ENCODE measurements at regions not wholly inside any gene's neighbourhood (a gene's known extent, or its start where the extent isn't known, plus 50 kb on each side); places are given as distances from the start of the nearest gene placed in this dataset.
"Not testable (repeated sequence)": the region's sequence is repeated elsewhere in the genome, so short reads cannot be mapped to it uniquely, and the experiment has no call there.

GRCh38 chr12:24360907-24361306 is 411.4 kb upstream of the SOX5 start:
- DNase-seq, result no peak
- no peak overlapping the region for H3K4me3 Mint-ChIP-seq
- H3K9me3 Mint-ChIP-seq (ENCODE audit: low read depth), result no peaks in the 10 kb centered on the region

DNA sequence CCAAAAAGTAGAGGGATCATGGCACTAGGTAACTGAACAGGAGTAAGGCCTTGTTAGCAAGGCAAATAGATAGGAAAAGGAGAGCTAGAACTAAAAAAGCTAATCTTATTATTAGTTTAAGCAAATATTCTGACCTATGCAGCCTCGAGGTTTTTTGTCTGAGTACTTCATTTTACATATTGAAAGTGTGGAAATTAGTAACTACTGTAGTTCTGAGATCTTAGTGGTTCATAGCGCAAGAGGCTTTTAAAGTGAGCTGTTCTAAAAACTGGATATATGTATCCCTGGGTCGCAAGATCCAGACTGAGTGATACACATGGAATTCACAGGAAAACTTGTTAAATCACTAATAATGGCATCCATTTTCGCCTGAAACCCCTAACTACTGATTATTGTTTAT is 411.0 kb upstream of the SOX5 start:
- no peak overlapping the region for H3K27ac Mint-ChIP-seq
- H3K9me3 Mint-ChIP-seq (ENCODE audit: low read depth), result no peaks in the 10 kb centered on the region
- H3K27me3 Mint-ChIP-seq, result peaks cover 2% of the 10 kb centered on the region
- no peaks in the 10 kb centered on the region for H3K4me1 Mint-ChIP-seq
- H3K36me3 Mint-ChIP-seq, result no peaks in the 10 kb centered on the region
- ATAC-seq (no peak), DNase-seq (no peak)
- CTCF ChIA-PET, result no interaction called here
- no peak overlapping the region for H3K4me3 Mint-ChIP-seq

More at GRCh38 chr12:24360907-24361306, 411.4 kb upstream of the SOX5 start:
- H3K27me3 Mint-ChIP-seq, result peaks cover 2% of the 10 kb centered on the region
- H3K4me1 Mint-ChIP-seq, result no peaks in the 10 kb centered on the region
- no peak for ATAC-seq
- no peak overlapping the region for H3K27ac Mint-ChIP-seq
- H3K36me3 Mint-ChIP-seq, result no peaks in the 10 kb centered on the region
- CTCF ChIA-PET, result no interaction called here

DNA sequence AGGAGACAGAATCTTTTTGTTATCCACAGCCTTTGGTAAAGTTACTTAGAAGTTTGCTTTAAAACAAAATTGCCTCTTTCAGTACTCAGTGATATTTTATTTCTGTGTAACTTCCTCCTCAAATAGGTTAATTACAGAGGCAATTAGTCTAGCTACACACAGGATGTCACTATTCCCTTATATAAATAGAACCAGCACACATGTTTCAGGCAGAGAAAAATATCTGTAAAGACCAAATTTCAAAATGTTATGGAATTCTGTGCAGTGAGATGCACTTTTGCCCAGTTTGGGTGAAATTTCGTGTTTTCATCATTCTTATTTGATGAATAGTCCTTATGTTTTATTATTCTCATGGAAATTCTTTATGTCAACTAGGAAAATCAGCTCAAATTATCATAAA is 410.6 kb upstream of the SOX5 start:
- no peak overlapping the region for H3K27ac Mint-ChIP-seq
- H3K9me3 Mint-ChIP-seq (ENCODE audit: low read depth), result no peaks in the 10 kb centered on the region
- peaks cover 2% of the 10 kb centered on the region for H3K27me3 Mint-ChIP-seq
- CTCF ChIA-PET, result no interaction called here
- no peaks in the 10 kb centered on the region for H3K36me3 Mint-ChIP-seq
- no peaks in the 10 kb centered on the region for H3K4me1 Mint-ChIP-seq
- ATAC-seq (no peak), DNase-seq (no peak)
- no peak overlapping the region for H3K4me3 Mint-ChIP-seq

- no peaks in the 10 kb centered on the region for H3K9me3 Mint-ChIP-seq (ENCODE audit: low read depth)
- no peaks in the 10 kb centered on the region for H3K4me1 Mint-ChIP-seq
- no peak overlapping the region for H3K27ac Mint-ChIP-seq
- H3K4me3 Mint-ChIP-seq, result no peak overlapping the region
- CTCF ChIA-PET, result no interaction called here
- no peaks in the 10 kb centered on the region for H3K36me3 Mint-ChIP-seq
- DNase-seq (no peak), ATAC-seq (no peak)
- peaks cover 2% of the 10 kb centered on the region for H3K27me3 Mint-ChIP-seq
These were observed 409.9 kb upstream of the SOX5 start for GRCh38 chr12:24359418-24359817.

DNA sequence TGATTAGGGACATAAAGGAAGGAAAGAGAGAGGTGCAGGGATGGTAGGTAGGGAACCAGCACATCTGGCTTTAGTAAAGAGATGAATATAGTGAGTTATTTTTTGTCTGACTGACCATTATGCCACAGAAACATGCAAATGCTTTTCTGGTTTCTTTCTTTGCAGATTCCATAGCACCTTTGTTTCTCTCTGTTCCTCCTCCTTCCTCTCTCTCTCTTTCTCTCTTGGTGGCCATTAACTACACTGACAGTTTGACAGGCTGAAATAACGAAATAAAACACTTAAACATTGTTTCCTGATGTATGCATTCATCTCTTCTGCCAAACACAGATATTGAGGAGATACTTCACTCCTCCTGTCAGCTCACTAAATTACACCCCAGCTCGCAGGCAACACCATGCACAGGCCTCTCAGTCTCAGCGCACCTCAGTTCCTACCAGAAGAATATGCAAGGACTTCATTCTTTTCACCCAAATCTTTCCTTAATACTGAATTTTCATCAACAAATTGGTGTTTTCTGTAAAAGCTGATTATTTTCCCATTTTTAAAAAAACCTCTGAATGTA is 406.9 kb upstream of the SOX5 start:
- DNase-seq, result no peak
- H3K9me3 Mint-ChIP-seq (ENCODE audit: low read depth), result no peaks in the 10 kb centered on the region

GRCh38 chr12:24352363-24352762 is 402.9 kb upstream of the SOX5 start:
- Mint-ChIP-seq H3K4me1 (no peaks in the 10 kb centered on the region), H3K27me3 (no peaks in the 10 kb centered on the region)
- DNase-seq, result no peak

More for the DNA sequence above, 406.9 kb upstream of the SOX5 start:
- CTCF ChIA-PET, result no interaction called here
- no peak for ATAC-seq
- Mint-ChIP-seq H3K4me3 (no peak overlapping the region), H3K4me1 (no peaks in the 10 kb centered on the region), H3K27me3 (peaks cover 2% of the 10 kb centered on the region), H3K36me3 (no peaks in the 10 kb centered on the region), H3K27ac (no peak overlapping the region)

GRCh38 chr12:24349051-24349799 is 399.8 kb upstream of the SOX5 start:
- Mint-ChIP-seq H3K4me3 (no peak overlapping the region), H3K9me3 (ENCODE audit: low read depth) (peaks cover 3% of the 10 kb centered on the region), H3K27ac (no peak overlapping the region), H3K36me3 (no peaks in the 10 kb centered on the region), H3K27me3 (no peaks in the 10 kb centered on the region), H3K4me1 (no peaks in the 10 kb centered on the region)
- DNase-seq (no peak), ATAC-seq (no peak)
- CTCF ChIA-PET, result no interaction called here

More at GRCh38 chr12:24352363-24352762, 402.9 kb upstream of the SOX5 start:
- CTCF ChIA-PET, result no interaction called here
- no peaks in the 10 kb centered on the region for H3K9me3 Mint-ChIP-seq (ENCODE audit: low read depth)
- H3K4me3 Mint-ChIP-seq, result no peak overlapping the region
- no peak overlapping the region for H3K27ac Mint-ChIP-seq
- ATAC-seq, result no peak
- no peaks in the 10 kb centered on the region for H3K36me3 Mint-ChIP-seq

- H3K27me3 Mint-ChIP-seq; H3K36me3 Mint-ChIP-seq; CTCF ChIA-PET; H3K4me3 Mint-ChIP-seq; ATAC-seq; H3K9me3 Mint-ChIP-seq (ENCODE audit: low read depth); H3K4me1 Mint-ChIP-seq; H3K27ac Mint-ChIP-seq; DNase-seq: not testable (repeated sequence)
These were observed 398.7 kb upstream of the SOX5 start for GRCh38 chr12:24348180-24348579.

DNA sequence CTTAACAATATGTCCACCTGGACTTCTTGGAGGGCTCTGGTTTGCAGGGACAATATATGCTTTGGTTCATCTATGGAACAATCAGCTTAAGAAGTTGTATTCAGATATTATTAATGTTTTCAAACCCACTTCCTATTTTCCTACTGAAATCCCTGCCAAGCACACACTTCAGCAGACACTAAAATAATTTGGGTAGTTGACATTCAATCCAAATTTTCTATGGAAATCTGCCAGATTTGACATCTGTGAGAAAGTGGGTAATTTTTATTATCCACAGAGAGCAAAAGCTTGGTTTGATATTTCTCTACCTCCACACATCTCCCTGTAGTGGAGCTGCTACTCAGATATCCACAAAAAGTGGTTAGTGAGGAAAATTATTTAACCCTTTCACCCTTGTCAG is 378.8 kb upstream of the SOX5 start:
- H3K36me3 Mint-ChIP-seq, result no peaks in the 10 kb centered on the region
- CTCF ChIA-PET, result no interaction called here

GRCh38 chr12:24325331-24325730 is 375.9 kb upstream of the SOX5 start:
- Mint-ChIP-seq H3K4me3 (no peak overlapping the region), H3K27ac (no peak overlapping the region), H3K4me1 (no peaks in the 10 kb centered on the region), H3K9me3 (ENCODE audit: low read depth) (no peaks in the 10 kb centered on the region), H3K27me3 (no peaks in the 10 kb centered on the region), H3K36me3 (no peaks in the 10 kb centered on the region)
- DNase-seq (no peak), ATAC-seq (no peak)
- CTCF ChIA-PET, result no interaction called here

More for the DNA sequence above, 378.8 kb upstream of the SOX5 start:
- Mint-ChIP-seq H3K4me1 (no peaks in the 10 kb centered on the region), H3K27ac (no peak overlapping the region), H3K4me3 (no peak overlapping the region), H3K27me3 (no peaks in the 10 kb centered on the region), H3K9me3 (ENCODE audit: low read depth) (no peaks in the 10 kb centered on the region)
- no peak for DNase-seq
- no peak for ATAC-seq

- Mint-ChIP-seq H3K27ac (no peak overlapping the region), H3K36me3 (no peaks in the 10 kb centered on the region)
These were observed 358.4 kb upstream of the SOX5 start for GRCh38 chr12:24307716-24308335.

GRCh38 chr12:24307153-24307552 is 357.7 kb upstream of the SOX5 start:
- no peak overlapping the region for H3K27ac Mint-ChIP-seq
- H3K4me3 Mint-ChIP-seq, result no peak overlapping the region
- ATAC-seq (no peak), DNase-seq (no peak)
- CTCF ChIA-PET, result no interaction called here
- H3K36me3 Mint-ChIP-seq, result no peaks in the 10 kb centered on the region
- no peaks in the 10 kb centered on the region for H3K4me1 Mint-ChIP-seq
- no peaks in the 10 kb centered on the region for H3K27me3 Mint-ChIP-seq
- peaks cover 4% of the 10 kb centered on the region for H3K9me3 Mint-ChIP-seq (ENCODE audit: low read depth)

More at GRCh38 chr12:24307716-24308335, 358.4 kb upstream of the SOX5 start:
- Mint-ChIP-seq H3K4me3 (no peak overlapping the region), H3K4me1 (no peaks in the 10 kb centered on the region), H3K27me3 (no peaks in the 10 kb centered on the region), H3K9me3 (ENCODE audit: low read depth) (peaks cover 4% of the 10 kb centered on the region)
- DNase-seq, result no peak
- no peak for ATAC-seq
- CTCF ChIA-PET, result no interaction called here

DNA sequence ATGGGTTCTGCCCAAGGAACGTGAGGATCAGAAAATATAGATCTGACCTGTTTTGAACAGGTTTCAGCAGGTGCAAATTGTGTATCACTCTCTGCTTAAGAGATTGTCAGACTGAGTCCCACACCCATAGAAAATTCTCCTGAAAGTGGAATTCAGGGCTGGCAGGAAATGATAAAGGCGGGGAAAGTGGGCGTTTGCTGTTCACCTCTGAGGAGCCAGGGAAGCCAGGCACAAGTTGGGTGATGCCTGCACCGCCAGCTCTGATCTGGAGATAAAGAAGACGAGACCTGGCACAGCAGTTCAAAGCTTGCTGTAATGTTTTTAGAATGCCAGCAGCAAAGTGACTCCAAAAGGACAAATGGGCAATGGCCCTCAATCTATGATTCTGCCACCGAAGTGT is 356.5 kb upstream of the SOX5 start:
- H3K36me3 Mint-ChIP-seq, result no peaks in the 10 kb centered on the region
- CTCF ChIA-PET, result no interaction called here

DNA sequence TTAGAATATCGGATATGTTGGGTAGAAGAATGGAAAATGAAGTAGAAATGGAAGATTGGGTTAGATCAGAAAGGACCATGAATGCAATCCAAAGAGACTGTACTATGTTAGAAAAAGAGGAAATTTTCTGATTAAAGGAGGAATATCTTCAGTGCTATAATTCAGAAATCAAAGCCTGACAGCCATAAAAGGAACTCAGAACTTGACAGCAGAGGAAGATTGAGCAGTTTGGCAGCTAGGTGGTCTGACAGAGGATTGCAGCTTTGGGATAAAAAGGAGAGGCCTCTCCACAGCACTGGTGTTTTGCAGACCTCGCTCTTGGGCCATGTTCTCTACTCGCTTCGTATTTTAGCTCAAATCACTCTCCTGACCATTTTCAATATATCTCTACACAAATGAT is 354.8 kb upstream of the SOX5 start:
- Mint-ChIP-seq H3K36me3 (no peaks in the 10 kb centered on the region), H3K4me3 (no peak overlapping the region), H3K4me1 (no peaks in the 10 kb centered on the region), H3K27ac (no peak overlapping the region), H3K27me3 (no peaks in the 10 kb centered on the region), H3K9me3 (ENCODE audit: low read depth) (peaks cover 4% of the 10 kb centered on the region)
- CTCF ChIA-PET, result no interaction called here
- ATAC-seq, result no peak
- DNase-seq, result no peak

More for the DNA sequence above, 356.5 kb upstream of the SOX5 start:
- Mint-ChIP-seq H3K4me1 (no peaks in the 10 kb centered on the region), H3K4me3 (no peak overlapping the region), H3K9me3 (ENCODE audit: low read depth) (peaks cover 4% of the 10 kb centered on the region), H3K27ac (no peak overlapping the region), H3K27me3 (no peaks in the 10 kb centered on the region)
- ATAC-seq, result no peak
- no peak for DNase-seq
